ENCODE measurements at regions not wholly inside any gene's neighbourhood (a gene's known extent, or its start where the extent isn't known, plus 50 kb on each side); places are given as distances from the start of the nearest gene placed in this dataset.

DNA sequence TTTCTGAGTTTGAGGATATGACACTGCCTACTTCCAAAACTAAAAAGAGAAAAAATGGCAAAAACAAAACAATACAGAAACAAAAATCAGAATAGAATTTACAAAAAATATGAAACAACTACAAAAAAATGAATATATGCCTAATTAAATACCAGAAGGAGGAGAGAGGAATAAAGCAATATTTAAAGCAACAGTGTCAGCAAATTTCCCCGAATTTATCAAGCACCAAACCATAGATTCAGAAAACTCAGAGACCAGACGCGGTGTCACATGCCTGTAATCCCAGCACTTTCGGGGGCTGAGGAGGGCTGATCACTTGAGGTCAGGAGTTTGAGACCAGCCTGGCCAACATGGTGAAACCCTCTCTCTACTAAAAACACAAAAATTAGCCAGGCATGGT is 1360.9 kb downstream of the SI start:
- TF ChIP-seq, protein P1, sequence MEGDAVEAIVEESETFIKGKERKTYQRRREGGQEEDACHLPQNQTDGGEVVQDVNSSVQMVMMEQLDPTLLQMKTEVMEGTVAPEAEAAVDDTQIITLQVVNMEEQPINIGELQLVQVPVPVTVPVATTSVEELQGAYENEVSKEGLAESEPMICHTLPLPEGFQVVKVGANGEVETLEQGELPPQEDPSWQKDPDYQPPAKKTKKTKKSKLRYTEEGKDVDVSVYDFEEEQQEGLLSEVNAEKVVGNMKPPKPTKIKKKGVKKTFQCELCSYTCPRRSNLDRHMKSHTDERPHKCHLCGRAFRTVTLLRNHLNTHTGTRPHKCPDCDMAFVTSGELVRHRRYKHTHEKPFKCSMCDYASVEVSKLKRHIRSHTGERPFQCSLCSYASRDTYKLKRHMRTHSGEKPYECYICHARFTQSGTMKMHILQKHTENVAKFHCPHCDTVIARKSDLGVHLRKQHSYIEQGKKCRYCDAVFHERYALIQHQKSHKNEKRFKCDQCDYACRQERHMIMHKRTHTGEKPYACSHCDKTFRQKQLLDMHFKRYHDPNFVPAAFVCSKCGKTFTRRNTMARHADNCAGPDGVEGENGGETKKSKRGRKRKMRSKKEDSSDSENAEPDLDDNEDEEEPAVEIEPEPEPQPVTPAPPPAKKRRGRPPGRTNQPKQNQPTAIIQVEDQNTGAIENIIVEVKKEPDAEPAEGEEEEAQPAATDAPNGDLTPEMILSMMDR (IDR thresholded peaks at IDR 0.05; ENCODE audit: low read length) = no peak
- TF ChIP-seq EZH2 (IDR thresholded peaks at IDR 0.05; ENCODE audit: borderline replicate concordance, low read length) = no peak
